ENCODE measurements at regions not wholly inside any gene's neighbourhood (a gene's known extent, or its start where the extent isn't known, plus 50 kb on each side); places are given as distances from the start of the nearest gene placed in this dataset.

DNA sequence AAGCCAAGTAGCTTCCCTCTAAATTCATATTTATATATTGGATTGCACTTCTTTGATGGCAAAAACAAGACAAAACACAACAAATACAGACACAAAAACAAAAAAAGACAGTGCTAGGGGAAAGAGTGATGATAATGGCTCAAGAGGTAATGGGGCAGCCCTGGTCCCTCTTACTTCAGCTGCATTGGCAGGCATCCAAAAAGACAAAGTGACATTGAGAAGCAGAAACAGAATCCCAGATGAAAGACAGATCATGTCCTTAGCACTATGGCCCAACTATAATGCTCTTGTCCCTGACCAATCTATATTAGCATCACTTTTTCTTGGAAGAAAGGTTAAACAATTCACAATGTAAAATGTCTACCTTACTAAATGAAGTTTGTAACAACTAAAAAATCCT, 76.2 kb downstream of the GPR85 start:
- no peak overlapping the region for H3K4me2 ChIP-seq

More for the DNA sequence above, 76.2 kb downstream of the GPR85 start:
- no peaks in the 10 kb centered on the region for H3K27me3 ChIP-seq (ENCODE audit: insufficient read depth)
- H3K36me3 Mint-ChIP-seq (ENCODE audit: low read depth) = 0 out of 3 replicates have a peak, but pooled peaks cover 3% of the 10 kb centered on the region
- H3K36me3 ChIP-seq (ENCODE audit: insufficient read depth) = no peaks in the 10 kb centered on the region
- no peaks in the 10 kb centered on the region for H3K79me2 ChIP-seq (replicated peaks; ENCODE audit: insufficient read depth)
- peaks cover 3% of the 10 kb centered on the region for H3K27me3 Mint-ChIP-seq (ENCODE audit: insufficient read depth, low read depth, poor library complexity)
- peaks cover 15% of the 10 kb centered on the region for H3K9me3 Mint-ChIP-seq
- no peak overlapping the region for H3K4me3 ChIP-seq
- H3F3A ChIP-seq (replicated peaks; ENCODE audit: low read depth) = no peaks in the 10 kb centered on the region
- no peak overlapping the region for H3K27ac ChIP-seq (ENCODE audit: low read depth)
- no peak overlapping the region for H2AFZ ChIP-seq
- H3K9me2 ChIP-seq (ENCODE audit: insufficient read depth) = peaks cover 17% of the 10 kb centered on the region
- H3K4me3 Mint-ChIP-seq = no peak overlapping the region
- no peaks in the 10 kb centered on the region for H3K4me1 Mint-ChIP-seq
- ATAC-seq (no peak), DNase-seq (ENCODE audit: low spot score) (no peak)
- no peaks in the 10 kb centered on the region for H3K4me1 ChIP-seq (ENCODE audit: insufficient read depth)
- no peaks in the 10 kb centered on the region for H4K20me1 ChIP-seq (replicated peaks; ENCODE audit: insufficient read depth)
- H3K27ac Mint-ChIP-seq = no peak overlapping the region
- no peak for TF ChIP-seq NANOG (IDR thresholded peaks at IDR 0.05; ENCODE audit: borderline replicate concordance)
- TF ChIP-seq ZNF114 (CRISPR knock-in tag; IDR thresholded peaks at IDR 0.05) = no peak
- TF ChIP-seq EZH2phosphoT487 (IDR thresholded peaks at IDR 0.05; ENCODE audit: unreplicated experiment) = no peak
- no peak for TF ChIP-seq CREB1 (CRISPR knock-in tag; IDR thresholded peaks at IDR 0.05; ENCODE audit: low read depth)
- TF ChIP-seq, protein P1, sequence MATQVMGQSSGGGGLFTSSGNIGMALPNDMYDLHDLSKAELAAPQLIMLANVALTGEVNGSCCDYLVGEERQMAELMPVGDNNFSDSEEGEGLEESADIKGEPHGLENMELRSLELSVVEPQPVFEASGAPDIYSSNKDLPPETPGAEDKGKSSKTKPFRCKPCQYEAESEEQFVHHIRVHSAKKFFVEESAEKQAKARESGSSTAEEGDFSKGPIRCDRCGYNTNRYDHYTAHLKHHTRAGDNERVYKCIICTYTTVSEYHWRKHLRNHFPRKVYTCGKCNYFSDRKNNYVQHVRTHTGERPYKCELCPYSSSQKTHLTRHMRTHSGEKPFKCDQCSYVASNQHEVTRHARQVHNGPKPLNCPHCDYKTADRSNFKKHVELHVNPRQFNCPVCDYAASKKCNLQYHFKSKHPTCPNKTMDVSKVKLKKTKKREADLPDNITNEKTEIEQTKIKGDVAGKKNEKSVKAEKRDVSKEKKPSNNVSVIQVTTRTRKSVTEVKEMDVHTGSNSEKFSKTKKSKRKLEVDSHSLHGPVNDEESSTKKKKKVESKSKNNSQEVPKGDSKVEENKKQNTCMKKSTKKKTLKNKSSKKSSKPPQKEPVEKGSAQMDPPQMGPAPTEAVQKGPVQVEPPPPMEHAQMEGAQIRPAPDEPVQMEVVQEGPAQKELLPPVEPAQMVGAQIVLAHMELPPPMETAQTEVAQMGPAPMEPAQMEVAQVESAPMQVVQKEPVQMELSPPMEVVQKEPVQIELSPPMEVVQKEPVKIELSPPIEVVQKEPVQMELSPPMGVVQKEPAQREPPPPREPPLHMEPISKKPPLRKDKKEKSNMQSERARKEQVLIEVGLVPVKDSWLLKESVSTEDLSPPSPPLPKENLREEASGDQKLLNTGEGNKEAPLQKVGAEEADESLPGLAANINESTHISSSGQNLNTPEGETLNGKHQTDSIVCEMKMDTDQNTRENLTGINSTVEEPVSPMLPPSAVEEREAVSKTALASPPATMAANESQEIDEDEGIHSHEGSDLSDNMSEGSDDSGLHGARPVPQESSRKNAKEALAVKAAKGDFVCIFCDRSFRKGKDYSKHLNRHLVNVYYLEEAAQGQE (IDR thresholded peaks at IDR 0.05; ENCODE audit: unreplicated experiment) = no peak
- TF ChIP-seq STAT1 (IDR thresholded peaks at IDR 0.05; ENCODE audit: unreplicated experiment) = no peak
- TF ChIP-seq EZH2 (IDR thresholded peaks at IDR 0.05; ENCODE audit: low read depth, unreplicated experiment) = no peak
- no peak for TF ChIP-seq JUNB (IDR thresholded peaks at IDR 0.05; ENCODE audit: unreplicated experiment)
- TF ChIP-seq, protein P2, sequence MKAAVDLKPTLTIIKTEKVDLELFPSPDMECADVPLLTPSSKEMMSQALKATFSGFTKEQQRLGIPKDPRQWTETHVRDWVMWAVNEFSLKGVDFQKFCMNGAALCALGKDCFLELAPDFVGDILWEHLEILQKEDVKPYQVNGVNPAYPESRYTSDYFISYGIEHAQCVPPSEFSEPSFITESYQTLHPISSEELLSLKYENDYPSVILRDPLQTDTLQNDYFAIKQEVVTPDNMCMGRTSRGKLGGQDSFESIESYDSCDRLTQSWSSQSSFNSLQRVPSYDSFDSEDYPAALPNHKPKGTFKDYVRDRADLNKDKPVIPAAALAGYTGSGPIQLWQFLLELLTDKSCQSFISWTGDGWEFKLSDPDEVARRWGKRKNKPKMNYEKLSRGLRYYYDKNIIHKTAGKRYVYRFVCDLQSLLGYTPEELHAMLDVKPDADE (IDR thresholded peaks at IDR 0.05) = no peak
- TF ChIP-seq, protein P3, sequence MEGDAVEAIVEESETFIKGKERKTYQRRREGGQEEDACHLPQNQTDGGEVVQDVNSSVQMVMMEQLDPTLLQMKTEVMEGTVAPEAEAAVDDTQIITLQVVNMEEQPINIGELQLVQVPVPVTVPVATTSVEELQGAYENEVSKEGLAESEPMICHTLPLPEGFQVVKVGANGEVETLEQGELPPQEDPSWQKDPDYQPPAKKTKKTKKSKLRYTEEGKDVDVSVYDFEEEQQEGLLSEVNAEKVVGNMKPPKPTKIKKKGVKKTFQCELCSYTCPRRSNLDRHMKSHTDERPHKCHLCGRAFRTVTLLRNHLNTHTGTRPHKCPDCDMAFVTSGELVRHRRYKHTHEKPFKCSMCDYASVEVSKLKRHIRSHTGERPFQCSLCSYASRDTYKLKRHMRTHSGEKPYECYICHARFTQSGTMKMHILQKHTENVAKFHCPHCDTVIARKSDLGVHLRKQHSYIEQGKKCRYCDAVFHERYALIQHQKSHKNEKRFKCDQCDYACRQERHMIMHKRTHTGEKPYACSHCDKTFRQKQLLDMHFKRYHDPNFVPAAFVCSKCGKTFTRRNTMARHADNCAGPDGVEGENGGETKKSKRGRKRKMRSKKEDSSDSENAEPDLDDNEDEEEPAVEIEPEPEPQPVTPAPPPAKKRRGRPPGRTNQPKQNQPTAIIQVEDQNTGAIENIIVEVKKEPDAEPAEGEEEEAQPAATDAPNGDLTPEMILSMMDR (conservative IDR thresholded peaks at IDR 0.05; ENCODE audit: low read depth in 2 of 2) = no peak
- TF ChIP-seq ZNF331 (CRISPR knock-in tag; IDR thresholded peaks at IDR 0.05; ENCODE audit: low read depth) = no peak
- TF ChIP-seq, protein P4, sequence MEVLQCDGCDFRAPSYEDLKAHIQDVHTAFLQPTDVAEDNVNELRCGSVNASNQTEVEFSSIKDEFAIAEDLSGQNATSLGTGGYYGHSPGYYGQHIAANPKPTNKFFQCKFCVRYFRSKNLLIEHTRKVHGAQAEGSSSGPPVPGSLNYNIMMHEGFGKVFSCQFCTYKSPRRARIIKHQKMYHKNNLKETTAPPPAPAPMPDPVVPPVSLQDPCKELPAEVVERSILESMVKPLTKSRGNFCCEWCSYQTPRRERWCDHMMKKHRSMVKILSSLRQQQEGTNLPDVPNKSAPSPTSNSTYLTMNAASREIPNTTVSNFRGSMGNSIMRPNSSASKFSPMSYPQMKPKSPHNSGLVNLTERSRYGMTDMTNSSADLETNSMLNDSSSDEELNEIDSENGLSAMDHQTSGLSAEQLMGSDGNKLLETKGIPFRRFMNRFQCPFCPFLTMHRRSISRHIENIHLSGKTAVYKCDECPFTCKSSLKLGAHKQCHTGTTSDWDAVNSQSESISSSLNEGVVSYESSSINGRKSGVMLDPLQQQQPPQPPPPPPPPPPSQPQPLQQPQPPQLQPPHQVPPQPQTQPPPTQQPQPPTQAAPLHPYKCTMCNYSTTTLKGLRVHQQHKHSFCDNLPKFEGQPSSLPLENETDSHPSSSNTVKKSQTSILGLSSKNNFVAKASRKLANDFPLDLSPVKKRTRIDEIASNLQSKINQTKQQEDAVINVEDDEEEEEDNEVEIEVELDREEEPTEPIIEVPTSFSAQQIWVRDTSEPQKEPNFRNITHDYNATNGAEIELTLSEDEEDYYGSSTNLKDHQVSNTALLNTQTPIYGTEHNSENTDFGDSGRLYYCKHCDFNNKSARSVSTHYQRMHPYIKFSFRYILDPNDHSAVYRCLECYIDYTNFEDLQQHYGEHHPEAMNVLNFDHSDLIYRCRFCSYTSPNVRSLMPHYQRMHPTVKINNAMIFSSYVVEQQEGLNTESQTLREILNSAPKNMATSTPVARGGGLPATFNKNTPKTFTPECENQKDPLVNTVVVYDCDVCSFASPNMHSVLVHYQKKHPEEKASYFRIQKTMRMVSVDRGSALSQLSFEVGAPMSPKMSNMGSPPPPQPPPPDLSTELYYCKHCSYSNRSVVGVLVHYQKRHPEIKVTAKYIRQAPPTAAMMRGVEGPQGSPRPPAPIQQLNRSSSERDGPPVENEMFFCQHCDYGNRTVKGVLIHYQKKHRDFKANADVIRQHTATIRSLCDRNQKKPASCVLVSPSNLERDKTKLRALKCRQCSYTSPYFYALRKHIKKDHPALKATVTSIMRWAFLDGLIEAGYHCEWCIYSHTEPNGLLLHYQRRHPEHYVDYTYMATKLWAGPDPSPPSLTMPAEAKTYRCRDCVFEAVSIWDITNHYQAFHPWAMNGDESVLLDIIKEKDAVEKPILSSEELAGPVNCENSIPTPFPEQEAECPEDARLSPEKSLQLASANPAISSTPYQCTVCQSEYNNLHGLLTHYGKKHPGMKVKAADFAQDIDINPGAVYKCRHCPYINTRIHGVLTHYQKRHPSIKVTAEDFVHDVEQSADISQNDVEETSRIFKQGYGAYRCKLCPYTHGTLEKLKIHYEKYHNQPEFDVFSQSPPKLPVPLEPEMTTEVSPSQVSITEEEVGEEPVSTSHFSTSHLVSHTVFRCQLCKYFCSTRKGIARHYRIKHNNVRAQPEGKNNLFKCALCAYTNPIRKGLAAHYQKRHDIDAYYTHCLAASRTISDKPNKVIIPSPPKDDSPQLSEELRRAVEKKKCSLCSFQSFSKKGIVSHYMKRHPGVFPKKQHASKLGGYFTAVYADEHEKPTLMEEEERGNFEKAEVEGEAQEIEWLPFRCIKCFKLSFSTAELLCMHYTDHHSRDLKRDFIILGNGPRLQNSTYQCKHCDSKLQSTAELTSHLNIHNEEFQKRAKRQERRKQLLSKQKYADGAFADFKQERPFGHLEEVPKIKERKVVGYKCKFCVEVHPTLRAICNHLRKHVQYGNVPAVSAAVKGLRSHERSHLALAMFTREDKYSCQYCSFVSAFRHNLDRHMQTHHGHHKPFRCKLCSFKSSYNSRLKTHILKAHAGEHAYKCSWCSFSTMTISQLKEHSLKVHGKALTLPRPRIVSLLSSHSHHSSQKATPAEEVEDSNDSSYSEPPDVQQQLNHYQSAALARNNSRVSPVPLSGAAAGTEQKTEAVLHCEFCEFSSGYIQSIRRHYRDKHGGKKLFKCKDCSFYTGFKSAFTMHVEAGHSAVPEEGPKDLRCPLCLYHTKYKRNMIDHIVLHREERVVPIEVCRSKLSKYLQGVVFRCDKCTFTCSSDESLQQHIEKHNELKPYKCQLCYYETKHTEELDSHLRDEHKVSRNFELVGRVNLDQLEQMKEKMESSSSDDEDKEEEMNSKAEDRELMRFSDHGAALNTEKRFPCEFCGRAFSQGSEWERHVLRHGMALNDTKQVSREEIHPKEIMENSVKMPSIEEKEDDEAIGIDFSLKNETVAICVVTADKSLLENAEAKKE (CRISPR knock-in tag; IDR thresholded peaks at IDR 0.05) = no peak
- TF ChIP-seq POLR2AphosphoS5 (IDR thresholded peaks at IDR 0.05; ENCODE audit: low read depth) = no peak

Measured in GM23338 (cell line).